ENCODE measurements at regions not wholly inside any gene's neighbourhood (a gene's known extent, or its start where the extent isn't known, plus 50 kb on each side); places are given as distances from the start of the nearest gene placed in this dataset.

GRCh38 chr4:56156141-56156540 lies 207.4 kb downstream of the CEP135 start:
- Histone ChIP-seq H3K36me3 (ENCODE audit: control insufficient read depth in 1 of 2, insufficient read depth in 2 of 2, low read length in 2 of 2) (no peaks in the 10 kb centered on the region), H4K20me1 (ENCODE audit: insufficient read depth) (no peaks in the 10 kb centered on the region), H3K27me3 (ENCODE audit: insufficient read depth, low read length) (no peaks in the 10 kb centered on the region), H3K27ac (ENCODE audit: low read depth, low read length) (no peak overlapping the region), H3K4me1 (ENCODE audit: control insufficient read depth in 1 of 2, insufficient read depth in 2 of 2, low read length in 2 of 2) (no peaks in the 10 kb centered on the region), H2AFZ (ENCODE audit: low read depth, low read length, poor library complexity, severe bottlenecking) (no peak overlapping the region), H3K9me2 (ENCODE audit: insufficient read depth) (no peaks in the 10 kb centered on the region), H3K79me2 (ENCODE audit: insufficient read depth, low read length) (no peaks in the 10 kb centered on the region), H3K9me3 (ENCODE audit: control insufficient read depth in 1 of 2, insufficient read depth in 1 of 2, low read depth in 1 of 2, low read length in 2 of 2) (no peaks in the 10 kb centered on the region), H3K4me3 (replicated peaks in 1 of 2; ENCODE audit: low read depth in 1 of 2, low read length in 2 of 2) (no peak overlapping the region), H3K4me2 (ENCODE audit: low read length) (no peak overlapping the region), H3K9ac (ENCODE audit: low read length) (no peak overlapping the region)
- intact Hi-C loops (cut with micrococcal nuclease) = no loop called here
- ChIA-PET CTCF (no interaction called here), POLR2A (no interaction called here), RAD21 (ENCODE audit: low non-redundant PET in 1 of 2, low total read pairs in 2 of 2, uncharacterized antibody in 2 of 2, unreplicated experiment in 2 of 2) (no interaction called here)
- BruUV-seq (replicated peaks) = no TSS peak
- ATAC-seq = no peak
- DNase-seq (ENCODE audit: low read depth, low spot score) = no peak
- no peak for TF ChIP-seq EZH2phosphoT487 (IDR thresholded peaks at IDR 0.05; ENCODE audit: borderline replicate concordance)
- no peak for TF ChIP-seq MAX (IDR thresholded peaks at IDR 0.05)
- TF ChIP-seq FOSL1 (IDR thresholded peaks at IDR 0.05; ENCODE audit: low read depth) = no peak
- TF ChIP-seq CTCF (IDR thresholded peaks at IDR 0.05 in 2 of 3, conservative IDR thresholded peaks at IDR 0.05 in 1 of 3; ENCODE audit: borderline replicate concordance in 1 of 3, insufficient read depth in 1 of 3, low read depth in 2 of 3, low read length in 2 of 3) = no peak
- no peak for TF ChIP-seq SIN3A (IDR thresholded peaks at IDR 0.05; ENCODE audit: low read depth)
- no peak for TF ChIP-seq TCF7L2 (IDR thresholded peaks at IDR 0.05; ENCODE audit: borderline replicate concordance, extremely low read depth, insufficient read depth, insufficient read length)
- TF ChIP-seq SRF (IDR thresholded peaks at IDR 0.05; ENCODE audit: low read depth) = no peak
- no peak for TF ChIP-seq POLR2A (IDR thresholded peaks at IDR 0.05; ENCODE audit: borderline replicate concordance, extremely low read depth, insufficient read depth, insufficient read length)
- no peak for TF ChIP-seq ATF3 (IDR thresholded peaks at IDR 0.05)
- no peak for TF ChIP-seq EGR1 (IDR thresholded peaks at IDR 0.05; ENCODE audit: low read depth)
- TF ChIP-seq REST (IDR thresholded peaks at IDR 0.05; ENCODE audit: low read depth) = no peak
- TF ChIP-seq CBX3 (IDR thresholded peaks at IDR 0.05; ENCODE audit: low read depth) = no peak
- no peak for TF ChIP-seq JUND (IDR thresholded peaks at IDR 0.05)
- no peak for TF ChIP-seq EZH2 (IDR thresholded peaks at IDR 0.05)
- TF ChIP-seq RAD21 (IDR thresholded peaks at IDR 0.05; ENCODE audit: low read depth) = no peak
- TF ChIP-seq ZFX (IDR thresholded peaks at IDR 0.05) = no peak
- TF ChIP-seq ZBTB33 (IDR thresholded peaks at IDR 0.05; ENCODE audit: extremely low read depth, insufficient replicate concordance, low read length) = no peak
- TF ChIP-seq YY1 (IDR thresholded peaks at IDR 0.05; ENCODE audit: extremely low read depth, insufficient replicate concordance, low read depth, low read length) = no peak
- TF ChIP-seq POLR2AphosphoS5 (IDR thresholded peaks at IDR 0.05; ENCODE audit: low read depth, low read length) = no peak

All from HCT116 (cell line).